Heart right ventricle (tissue), 16 donors: ENCODE measurements at regions not wholly inside any gene's neighbourhood (a gene's known extent, or its start where the extent isn't known, plus 50 kb on each side); places are given as distances from the start of the nearest gene placed in this dataset.

Experiments used
- ATAC-seq, 8 donors: fragments of 200-7000 bp; cut with Tn5 transposase; one replicate each; pipeline ENCODE4 v1.9.1; 2020; ENCODE audit warnings: mild to moderate bottlenecking in 8 of 8, moderate library complexity in 8 of 8, moderate number of reproducible peaks in 1 of 8
- DNase-seq, 2 donors: peaks; one replicate each; pipeline ENCODE4 v3.0.0-alpha.2; 2020
- H3K27ac ChIP-seq, 10 donors: fragments of 200-600 bp; sonication (generic) in 2 of 10; one replicate each; pipeline versions ENCODE4 v1.5.0 to v1.8.0; 2020 to 2022; ENCODE audit warnings: mild to moderate bottlenecking in 3 of 10
- H3K27me3 ChIP-seq, 7 donors: fragments of 200-600 bp; one replicate each; pipeline ENCODE4 v1.8.0; 2021 to 2022; ENCODE audit warnings: mild to moderate bottlenecking in 2 of 7
- H3K36me3 ChIP-seq, 9 donors: fragments of 200-600 bp; sonication (generic) in 1 of 9; one replicate each; pipeline versions ENCODE4 v1.5.0 to v1.8.0; 2020 to 2022; ENCODE audit warnings: mild to moderate bottlenecking in 2 of 9
- H3K4me1 ChIP-seq, 9 donors: fragments of 200-600 bp; sonication (generic) in 1 of 9; one replicate each; pipeline versions ENCODE4 v1.5.0 to v1.8.0; 2020 to 2022; ENCODE audit warnings: mild to moderate bottlenecking in 4 of 9
- H3K4me3 ChIP-seq, 10 donors: fragments of 200-600 bp; sonication (generic) in 2 of 10; one replicate each; pipeline versions ENCODE4 v1.5.0 to v1.8.0; 2020 to 2022; ENCODE audit warnings: mild to moderate bottlenecking in 7 of 10, moderate library complexity in 2 of 10
- H3K9me3 ChIP-seq, 11 donors: fragments of 200-600 bp in 10 of 11; sonication (generic) in 2 of 11; one replicate each; pipeline versions ENCODE4 v1.5.0 to v1.8.0; 2013 to 2022; ENCODE audit warnings: mild to moderate bottlenecking in 2 of 11, control low read depth in 1 of 11, moderate library complexity in 1 of 11
- WGBS, 2 donors: extraction: QIAGEN DNeasy Blood & Tissue Kit; methylation state at CpG; one replicate each; pipeline ENCODE4 v1.1.7; 2013; ENCODE audit warnings: inconsistent platforms in 1 of 2; 5-methylcytosine and 5-hydroxymethylcytosine counted together
- intact Hi-C, 10 donors: fragments of 100-400 bp; cut with DNase I; formaldehyde crosslinking; loops; one replicate each; pipeline versions ENCODE4 v1.11.1 to v1.14.2; 2022
- TF ChIP-seq, protein P1 (sequence below), 9 donors: fragments of 200-600 bp; sonication (generic) in 2 of 9; IDR thresholded peaks; one replicate each; pipeline versions ENCODE4 v1.5.0 to v1.8.0; 2021 to 2022; ENCODE audit warnings: antibody characterized with exemption in 9 of 9, mild to moderate bottlenecking in 5 of 9, moderate library complexity in 1 of 9
- donor health status: Arrhythmogenic right ventricular cardiomyopathy.
- donor health status: ischemic (EF 13 %, LVEDD 7.1; RV severe dilation, severe dysfunction).
- donor health status: healthy with polysubstance abuse.
- donor health status: DM: no; HTN: yes; CAD: no.
- donor health status: DM: no; HTN: no; CAD: no.
- donor health status: ischemic (EF 25% LVEDD 6.9; RV normal size, moderate dysfunction).
- donor health status: ischemic (EF 25% LVEDD 5.7; RV mildly dilated, moderate dysfunction).
- donor health status: healthy.
- donor health status: DM: yes; HTN: yes; CAD: no.
- donor health status: Ischemic cardiomyopathy.
- donor health status: ischemic (EF 35%, LVEDD 5.7; RV mildly dilated, moderate dysfunction).
- donor health status: nonischemic (EF 11% LVEDD 7.7; RV severe dilation, severe dysfunction).
- donor health status: DM: yes; HTN: yes; CAD: no.
- donor health status: PGD.
- donor health status: ischemic (EF 29% LVEDD 5.4; RV normal size, mild dysfunction).
- donor health status: nonischemic (EF 23%, LVEDD 6.1; RV moderate dilation, normal function).

DNA sequence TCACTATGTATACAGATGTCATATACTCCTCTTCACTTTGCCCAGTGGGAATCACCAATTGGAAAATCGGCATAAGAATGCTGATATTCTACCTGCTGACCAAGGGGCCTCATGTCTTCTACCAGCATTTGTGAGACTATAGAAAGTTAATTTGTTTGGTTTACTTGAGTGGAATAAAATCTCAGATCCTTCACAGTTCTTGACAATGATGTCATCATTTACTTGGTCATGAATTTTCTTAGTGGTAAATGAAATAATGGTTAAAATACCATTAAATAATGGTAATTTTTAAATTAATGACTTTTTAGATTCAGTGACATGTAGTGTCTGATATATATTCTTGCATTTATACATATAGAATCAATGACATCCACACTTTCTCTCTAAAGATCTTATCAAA, 1052.6 kb downstream of the ADGRL3 start:
- no peak overlapping the region for H3K27ac ChIP-seq
- DNase-seq, result no peak
- TF ChIP-seq, protein P1, sequence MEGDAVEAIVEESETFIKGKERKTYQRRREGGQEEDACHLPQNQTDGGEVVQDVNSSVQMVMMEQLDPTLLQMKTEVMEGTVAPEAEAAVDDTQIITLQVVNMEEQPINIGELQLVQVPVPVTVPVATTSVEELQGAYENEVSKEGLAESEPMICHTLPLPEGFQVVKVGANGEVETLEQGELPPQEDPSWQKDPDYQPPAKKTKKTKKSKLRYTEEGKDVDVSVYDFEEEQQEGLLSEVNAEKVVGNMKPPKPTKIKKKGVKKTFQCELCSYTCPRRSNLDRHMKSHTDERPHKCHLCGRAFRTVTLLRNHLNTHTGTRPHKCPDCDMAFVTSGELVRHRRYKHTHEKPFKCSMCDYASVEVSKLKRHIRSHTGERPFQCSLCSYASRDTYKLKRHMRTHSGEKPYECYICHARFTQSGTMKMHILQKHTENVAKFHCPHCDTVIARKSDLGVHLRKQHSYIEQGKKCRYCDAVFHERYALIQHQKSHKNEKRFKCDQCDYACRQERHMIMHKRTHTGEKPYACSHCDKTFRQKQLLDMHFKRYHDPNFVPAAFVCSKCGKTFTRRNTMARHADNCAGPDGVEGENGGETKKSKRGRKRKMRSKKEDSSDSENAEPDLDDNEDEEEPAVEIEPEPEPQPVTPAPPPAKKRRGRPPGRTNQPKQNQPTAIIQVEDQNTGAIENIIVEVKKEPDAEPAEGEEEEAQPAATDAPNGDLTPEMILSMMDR (IDR thresholded peaks at IDR 0.05), result no peak
- no peaks in the 10 kb centered on the region for H3K36me3 ChIP-seq
- WGBS, 2 donors, result 82 to 93% methylated on average over 1 of the region's 1 CpG
- no peaks in the 10 kb centered on the region for H3K27me3 ChIP-seq
- no peak for ATAC-seq
- H3K9me3 ChIP-seq, result peaks cover 0 to 3% (median 0%) of the 10 kb centered on the region in 11 donors
- H3K4me3 ChIP-seq, result no peak overlapping the region
- no peaks in the 10 kb centered on the region for H3K4me1 ChIP-seq
- intact Hi-C loops, result no loop called here

DNA sequence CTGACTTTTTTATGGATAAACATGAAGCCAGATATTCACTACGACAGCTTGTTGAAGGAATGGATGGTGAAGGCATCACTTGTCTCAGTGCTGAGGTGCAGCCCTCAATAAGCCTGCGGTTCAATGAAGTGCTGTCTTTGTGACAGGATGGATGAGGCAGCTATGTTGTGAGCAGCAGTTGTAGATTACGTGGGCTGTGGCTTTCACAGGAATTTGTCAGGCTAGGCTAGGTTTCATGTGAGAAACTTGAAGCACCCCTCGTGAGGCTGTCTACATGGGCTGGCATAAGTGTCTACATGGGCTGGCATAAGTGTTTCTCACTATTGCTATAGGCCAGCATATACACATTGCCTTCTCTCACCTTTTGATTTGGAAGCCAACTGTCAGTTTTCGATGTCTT, 1050.0 kb downstream of the ADGRL3 start:
- no peaks in the 10 kb centered on the region for H3K9me3 ChIP-seq
- WGBS, 2 donors, result 54 to 76% methylated on average over 5 of the region's 5 CpGs
- ATAC-seq, result no peak
- no peak overlapping the region for H3K27ac ChIP-seq
- no peak for DNase-seq
- H3K36me3 ChIP-seq, result no peaks in the 10 kb centered on the region
- intact Hi-C loops, result no loop called here
- H3K4me3 ChIP-seq, result no peak overlapping the region
- TF ChIP-seq, protein P1 (IDR thresholded peaks at IDR 0.05), result no peak
- no peaks in the 10 kb centered on the region for H3K27me3 ChIP-seq
- H3K4me1 ChIP-seq, result no peaks in the 10 kb centered on the region

DNA sequence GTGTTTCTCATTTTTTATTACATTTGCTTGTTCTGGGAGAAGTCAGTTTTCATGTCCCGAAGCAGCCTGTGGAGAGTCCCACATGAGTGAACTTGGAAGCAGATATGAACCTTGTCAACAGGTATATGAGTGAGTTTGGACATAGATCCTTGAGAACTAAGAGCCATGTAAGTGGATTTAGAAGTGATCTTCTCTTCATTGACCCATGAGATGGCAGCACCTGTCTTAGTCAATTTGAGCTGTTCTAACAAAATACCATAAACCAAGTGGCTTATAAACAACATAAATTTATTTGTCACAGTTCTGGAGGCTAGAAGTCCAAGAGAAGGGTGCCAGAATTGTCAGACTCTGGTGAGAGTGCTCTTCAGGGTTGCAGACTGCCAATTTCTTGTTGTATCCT, 1043.8 kb downstream of the ADGRL3 start:
- H3K4me1 ChIP-seq, result no peaks in the 10 kb centered on the region
- TF ChIP-seq, protein P1 (IDR thresholded peaks at IDR 0.05), result no peak
- intact Hi-C loops, result loop anchor here in 1 of 10 donors (10.0 kb wide), 1 partner anchor 161 kb away; no protein-coding TSS in a partner anchor
- 76 to 83% methylated on average over 1 of the region's 1 CpG for WGBS, 2 donors
- no peak for ATAC-seq
- H3K27ac ChIP-seq, result no peak overlapping the region
- no peak for DNase-seq
- peaks cover 0 to 15% (median 0%) of the 10 kb centered on the region in 11 donors for H3K9me3 ChIP-seq
- no peaks in the 10 kb centered on the region for H3K36me3 ChIP-seq
- no peaks in the 10 kb centered on the region for H3K27me3 ChIP-seq
- H3K4me3 ChIP-seq, result no peak overlapping the region

DNA sequence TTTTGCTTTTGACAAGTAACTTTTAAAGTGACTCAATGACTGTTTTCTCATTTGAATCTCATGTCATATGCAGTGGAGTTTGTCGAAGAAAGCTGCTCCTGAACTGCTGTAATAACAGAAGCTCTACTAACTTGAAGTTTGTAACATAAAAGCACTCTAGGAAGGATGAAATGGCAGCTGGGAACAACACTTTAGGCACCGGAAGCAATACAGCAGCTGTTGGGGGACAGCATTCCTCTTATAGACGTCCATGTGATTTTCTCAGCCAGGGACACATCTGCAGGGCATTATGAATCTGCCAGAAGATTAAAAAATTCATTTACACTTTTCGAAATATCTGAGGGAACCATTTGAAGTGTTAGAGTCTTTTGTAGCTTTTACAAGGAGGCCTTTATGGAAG, 1035.8 kb downstream of the ADGRL3 start:
- TF ChIP-seq, protein P1 (IDR thresholded peaks at IDR 0.05), result no peak
- Histone ChIP-seq H3K27me3 (no peaks in the 10 kb centered on the region), H3K36me3 (no peaks in the 10 kb centered on the region), H3K4me3 (no peak overlapping the region), H3K9me3 (peaks cover 0 to 15% (median 0%) of the 10 kb centered on the region in 11 donors), H3K27ac (no peak overlapping the region), H3K4me1 (peaks cover 0 to 25% (median 0%) of the 10 kb centered on the region in 9 donors)
- intact Hi-C loops, result no loop called here
- 60 to 65% methylated on average over 4 of the region's 4 CpGs for WGBS, 2 donors
- no peak for DNase-seq
- no peak for ATAC-seq
